Sigmoid colon (tissue), 6 donors: ENCODE measurements at regions not wholly inside any gene's neighbourhood (a gene's known extent, or its start where the extent isn't known, plus 50 kb on each side); places are given as distances from the start of the nearest gene placed in this dataset.

Experiments
- DNase-seq: peaks from one replicate; pipeline ENCODE4 v3.0.0-alpha.2; 2019
- H3K27ac ChIP-seq, 4 donors: fragments of 200-600 bp; sonication (generic); one replicate each; pipeline ENCODE4 v1.5.1; 2016 to 2019; ENCODE audit warnings: mild to moderate bottlenecking in 1 of 4
- H3K27me3 ChIP-seq, 3 donors: fragments of 200-600 bp; sonication (generic); one replicate each; pipeline ENCODE4 v1.5.1; 2019; ENCODE audit warnings: mild to moderate bottlenecking in 1 of 3
- H3K36me3 ChIP-seq, 4 donors: fragments of 200-600 bp; sonication (generic); one replicate each; pipeline ENCODE4 v1.5.1; 2016 to 2019
- H3K4me1 ChIP-seq, 4 donors: fragments of 200-600 bp; sonication (generic); one replicate each; pipeline ENCODE4 v1.5.1; 2017 to 2019
- H3K4me3 ChIP-seq, 4 donors: fragments of 200-600 bp; sonication (generic); one replicate each; pipeline ENCODE4 v1.5.1; 2017 to 2019; ENCODE audit warnings: mild to moderate bottlenecking in 2 of 4, moderate library complexity in 1 of 4
- H3K9me3 ChIP-seq, 4 donors: fragments of 200-600 bp in 3 of 4; sonication (generic) in 3 of 4; one replicate each; pipeline versions ENCODE4 v1.5.1 to v1.6.1; 2013 to 2019
- CTCF ChIP-seq, 4 experiments: fragments of 450-650 bp in 3 of 4; fragments of 200-600 bp in 1 of 4; IDR thresholded peaks; one replicate each; pipeline ENCODE4 v1.5.1; 2016 to 2019; ENCODE audit warnings: antibody characterized with exemption in 4 of 4, mild to moderate bottlenecking in 3 of 4, moderate library complexity in 2 of 4
- EP300 ChIP-seq, 4 donors: sonication (generic); formaldehyde crosslinking; IDR thresholded peaks; one replicate each; pipeline ENCODE4 v1.6.1; 2017; ENCODE audit warnings: antibody characterized with exemption in 4 of 4
- POLR2A ChIP-seq, 2 donors: fragments of 450-650 bp; IDR thresholded peaks; one replicate each; pipeline ENCODE4 v1.6.1; 2016; ENCODE audit warnings: antibody characterized with exemption in 2 of 2, mild to moderate bottlenecking in 2 of 2, moderate library complexity in 2 of 2
- POLR2AphosphoS5 ChIP-seq, 4 donors: sonication (generic); formaldehyde crosslinking; IDR thresholded peaks; one replicate each; pipeline ENCODE4 v1.6.1; 2017; ENCODE audit warnings: antibody characterized with exemption in 4 of 4
- WGBS, 2 donors: extraction: QIAGEN DNeasy Blood & Tissue Kit; methylation state at CpG; one replicate each; pipeline ENCODE4 v1.1.7; 2013; 5-methylcytosine and 5-hydroxymethylcytosine counted together
- intact Hi-C: fragments of 100-400 bp; cut with DNase I; formaldehyde crosslinking; loops from one replicate; pipeline ENCODE4 v1.15.1; 2023
- donor health status: healthy with polysubstance abuse.
- donor health status: healthy.

GRCh38 chr2:58369594-58369993 is 128.5 kb upstream of the FANCL start:
- Histone ChIP-seq H3K4me1 (no peaks in the 10 kb centered on the region), H3K4me3 (no peak overlapping the region), H3K27ac (no peak overlapping the region), H3K27me3 (no peaks in the 10 kb centered on the region), H3K36me3 (no peaks in the 10 kb centered on the region), H3K9me3 (no peaks in the 10 kb centered on the region)
- 86 to 91% methylated on average over 2 of the region's 2 CpGs for WGBS, 2 donors
- DNase-seq, result no peak
- intact Hi-C loops, result no loop called here
- TF ChIP-seq EP300 (IDR thresholded peaks at IDR 0.05) (no peak), POLR2AphosphoS5 (IDR thresholded peaks at IDR 0.05) (no peak), CTCF (IDR thresholded peaks at IDR 0.05) (no peak), POLR2A (IDR thresholded peaks at IDR 0.05) (no peak)

- intact Hi-C loops, result no loop called here
- 81 to 91% methylated on average over 4 of the region's 4 CpGs for WGBS, 2 donors
Observed at GRCh38 chr2:58364098-58364497, 123.0 kb upstream of the FANCL start.

GRCh38 chr2:58358026-58358425 is 116.9 kb upstream of the FANCL start:
- intact Hi-C loops, result no loop called here
- no peaks in the 10 kb centered on the region for H3K36me3 ChIP-seq
- no peak for DNase-seq
- no peaks in the 10 kb centered on the region for H3K4me1 ChIP-seq
- TF ChIP-seq POLR2A (IDR thresholded peaks at IDR 0.05) (no peak), POLR2AphosphoS5 (IDR thresholded peaks at IDR 0.05) (no peak), EP300 (IDR thresholded peaks at IDR 0.05) (no peak), CTCF (IDR thresholded peaks at IDR 0.05) (no peak)
- no peak overlapping the region for H3K4me3 ChIP-seq
- 28 to 69% methylated on average over 1 of the region's 1 CpG for WGBS, 2 donors
- no peaks in the 10 kb centered on the region for H3K9me3 ChIP-seq
- no peak overlapping the region for H3K27ac ChIP-seq
- no peaks in the 10 kb centered on the region for H3K27me3 ChIP-seq

More at GRCh38 chr2:58364098-58364497, 123.0 kb upstream of the FANCL start:
- H3K9me3 ChIP-seq, result no peaks in the 10 kb centered on the region
- DNase-seq, result no peak
- TF ChIP-seq POLR2AphosphoS5 (IDR thresholded peaks at IDR 0.05) (no peak), EP300 (IDR thresholded peaks at IDR 0.05) (no peak), POLR2A (IDR thresholded peaks at IDR 0.05) (no peak), CTCF (IDR thresholded peaks at IDR 0.05) (no peak)
- H3K27me3 ChIP-seq, result no peaks in the 10 kb centered on the region
- H3K4me1 ChIP-seq, result no peaks in the 10 kb centered on the region
- H3K27ac ChIP-seq, result no peak overlapping the region
- H3K36me3 ChIP-seq, result no peaks in the 10 kb centered on the region
- H3K4me3 ChIP-seq, result no peak overlapping the region

GRCh38 chr2:58357521-58357920 is 116.4 kb upstream of the FANCL start:
- no peak overlapping the region for H3K27ac ChIP-seq
- no peaks in the 10 kb centered on the region for H3K4me1 ChIP-seq
- 39 to 56% methylated on average over 2 of the region's 2 CpGs for whole genome bisulfite sequencing, 2 donors
- H3K4me3 ChIP-seq, result no peak overlapping the region
- no peak for TF ChIP-seq CTCF (IDR thresholded peaks at IDR 0.05)
- DNase-seq, result no peak
- intact Hi-C loops, result no loop called here
- H3K36me3 ChIP-seq, result no peaks in the 10 kb centered on the region
- H3K27me3 ChIP-seq, result no peaks in the 10 kb centered on the region
- no peaks in the 10 kb centered on the region for H3K9me3 ChIP-seq

- Histone ChIP-seq H3K9me3 (no peaks in the 10 kb centered on the region), H3K27me3 (no peaks in the 10 kb centered on the region), H3K4me3 (no peak overlapping the region), H3K36me3 (no peaks in the 10 kb centered on the region), H3K4me1 (no peaks in the 10 kb centered on the region), H3K27ac (no peak overlapping the region)
- DNase-seq, result no peak
- WGBS, 2 donors, result 62 to 76% methylated on average over 1 of the region's 1 CpG
- TF ChIP-seq EP300 (IDR thresholded peaks at IDR 0.05) (no peak), POLR2A (IDR thresholded peaks at IDR 0.05) (no peak), POLR2AphosphoS5 (IDR thresholded peaks at IDR 0.05) (no peak), CTCF (IDR thresholded peaks at IDR 0.05) (no peak)
- intact Hi-C loops, result no loop called here
Observed at GRCh38 chr2:58354230-58354629, 113.1 kb upstream of the FANCL start.
